ENCODE measurements at regions not wholly inside any gene's neighbourhood (a gene's known extent, or its start where the extent isn't known, plus 50 kb on each side); places are given as distances from the start of the nearest gene placed in this dataset.

GRCh38 chr7:119223930-119224329 is 999.4 kb downstream of the ANKRD7 start:
- TF ChIP-seq ISL1 (CRISPR knock-in tag; IDR thresholded peaks at IDR 0.05) (no peak), SNAI2 (CRISPR knock-in tag; IDR thresholded peaks at IDR 0.05) (no peak), ZNF8 (CRISPR knock-in tag; IDR thresholded peaks at IDR 0.05) (no peak), ZFP30 (CRISPR knock-in tag; IDR thresholded peaks at IDR 0.05) (no peak)

GRCh38 chr7:119228482-119228881 is 1004.0 kb downstream of the ANKRD7 start:
- no peak for TF ChIP-seq SNAI2 (CRISPR knock-in tag; IDR thresholded peaks at IDR 0.05)
- no peak for TF ChIP-seq TOX (CRISPR knock-in tag; IDR thresholded peaks at IDR 0.05; ENCODE audit: borderline replicate concordance)
- TF ChIP-seq ZNF565 (CRISPR knock-in tag; conservative IDR thresholded peaks at IDR 0.05; ENCODE audit: low read depth) = no peak
- TF ChIP-seq RARB (CRISPR knock-in tag; IDR thresholded peaks at IDR 0.05) = no peak
- no peak for TF ChIP-seq OSR1 (CRISPR knock-in tag; IDR thresholded peaks at IDR 0.05)
- no peak for TF ChIP-seq ZNF8 (CRISPR knock-in tag; IDR thresholded peaks at IDR 0.05)
- no peak for ATAC-seq

More at GRCh38 chr7:119223930-119224329, 999.4 kb downstream of the ANKRD7 start:
- ATAC-seq = no peak

GRCh38 chr7:119232091-119232490 is 1007.6 kb downstream of the ANKRD7 start:
- TF ChIP-seq ESRRG (CRISPR knock-in tag; IDR thresholded peaks at IDR 0.05) (no peak), OSR1 (CRISPR knock-in tag; IDR thresholded peaks at IDR 0.05) (no peak), ZFP30 (CRISPR knock-in tag; IDR thresholded peaks at IDR 0.05) (no peak), ISL1 (CRISPR knock-in tag; IDR thresholded peaks at IDR 0.05) (no peak), ARNTL (CRISPR knock-in tag; IDR thresholded peaks at IDR 0.05; ENCODE audit: borderline replicate concordance, low read depth) (no peak), TSHZ2 (CRISPR knock-in tag; IDR thresholded peaks at IDR 0.05) (no peak), RARB (CRISPR knock-in tag; IDR thresholded peaks at IDR 0.05) (no peak), TCF4 (CRISPR knock-in tag; IDR thresholded peaks at IDR 0.05; ENCODE audit: borderline replicate concordance) (no peak), SNAI2 (CRISPR knock-in tag; IDR thresholded peaks at IDR 0.05) (no peak), CSDC2 (CRISPR knock-in tag; IDR thresholded peaks at IDR 0.05) (no peak), PATZ1 (CRISPR knock-in tag; IDR thresholded peaks at IDR 0.05; ENCODE audit: borderline replicate concordance) (no peak), CREB5 (CRISPR knock-in tag; IDR thresholded peaks at IDR 0.05; ENCODE audit: low read depth) (no peak), ZNF565 (CRISPR knock-in tag; conservative IDR thresholded peaks at IDR 0.05; ENCODE audit: low read depth) (no peak), TOX (CRISPR knock-in tag; IDR thresholded peaks at IDR 0.05; ENCODE audit: borderline replicate concordance) (no peak), PPARA (CRISPR knock-in tag; IDR thresholded peaks at IDR 0.05; ENCODE audit: borderline replicate concordance) (no peak), CSRNP3 (CRISPR knock-in tag; IDR thresholded peaks at IDR 0.05) (no peak), GLIS3 (CRISPR knock-in tag; IDR thresholded peaks at IDR 0.05) (no peak), ZNF8 (CRISPR knock-in tag; IDR thresholded peaks at IDR 0.05) (no peak), ZC3H10 (CRISPR knock-in tag; IDR thresholded peaks at IDR 0.05) (no peak)
- ATAC-seq = no peak

- TF ChIP-seq ZC3H10 (CRISPR knock-in tag; IDR thresholded peaks at IDR 0.05) (no peak), CREB5 (CRISPR knock-in tag; IDR thresholded peaks at IDR 0.05; ENCODE audit: low read depth) (no peak), RARB (CRISPR knock-in tag; IDR thresholded peaks at IDR 0.05) (no peak), PATZ1 (CRISPR knock-in tag; IDR thresholded peaks at IDR 0.05; ENCODE audit: borderline replicate concordance) (no peak), OSR1 (CRISPR knock-in tag; IDR thresholded peaks at IDR 0.05) (no peak), CSDC2 (CRISPR knock-in tag; IDR thresholded peaks at IDR 0.05) (no peak), ZFP3 (CRISPR knock-in tag; IDR thresholded peaks at IDR 0.05) (no peak), ZFP30 (CRISPR knock-in tag; IDR thresholded peaks at IDR 0.05) (no peak)
- ATAC-seq = no peak
Measured at GRCh38 chr7:119233015-119233414, 1008.5 kb downstream of the ANKRD7 start.

Measured in SK-N-SH treated with all-trans-retinoic acid at 6 μM for 48 hours (cell line).